GM12865 (cell line): ENCODE measurements at regions not wholly inside any gene's neighbourhood (a gene's known extent, or its start where the extent isn't known, plus 50 kb on each side); places are given as distances from the start of the nearest gene placed in this dataset.

Experiments used
- DNase-seq: peaks from one replicate; pipeline ENCODE4 v3.0.0; 2010; ENCODE audit warnings: low read depth
- H3K4me3 ChIP-seq: 2 replicates; pipeline ENCODE4 v1.5.1; 2011; ENCODE audit warnings: mild to moderate bottlenecking, low read depth, low read length, control low read depth
- CTCF ChIP-seq: IDR thresholded peaks from 2 replicates; pipeline ENCODE4 v1.5.1; 2011; ENCODE audit warnings: low read length, control low read depth, low read depth, inconsistent platforms; ENCODE audit not compliant: insufficient read depth; ENCODE audit errors: missing control alignments

GRCh38 chr14:101219896-101220703, 316.6 kb upstream of the RTL1 start:
- no peak for TF ChIP-seq CTCF
- DNase-seq: no peak
- H3K4me3 ChIP-seq: no peak overlapping the region

DNA sequence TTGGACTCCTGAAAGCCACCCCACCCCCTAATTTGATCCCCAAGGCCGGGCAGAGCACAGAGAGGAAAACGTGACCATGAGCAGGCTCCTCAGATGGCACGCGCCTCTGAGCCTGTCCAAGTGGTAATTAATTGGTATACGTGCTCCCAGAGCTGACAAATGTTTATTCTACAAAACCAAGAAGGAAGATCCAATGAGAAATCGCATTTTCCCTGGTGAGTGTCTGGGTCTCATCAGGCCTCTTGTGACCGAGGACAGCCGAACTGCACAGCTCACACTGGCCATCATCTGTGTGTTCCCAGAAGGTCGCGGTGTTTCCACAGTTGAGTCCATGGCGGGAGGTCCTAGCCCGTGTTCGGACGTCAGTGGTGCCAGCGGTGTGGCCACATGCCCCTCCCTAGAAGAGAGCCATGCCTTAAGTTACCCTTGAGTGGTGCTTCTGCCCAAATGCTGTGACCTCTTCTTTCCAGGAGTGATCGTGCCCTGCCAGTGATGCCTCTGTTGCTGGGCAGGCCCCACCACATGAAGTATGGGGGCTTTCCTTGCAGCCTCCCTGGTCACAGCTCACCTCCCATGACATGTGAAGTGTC, 317.5 kb upstream of the RTL1 start:
- TF ChIP-seq CTCF: no peak
- no peak overlapping the region for H3K4me3 ChIP-seq
- DNase-seq: no peak

DNA sequence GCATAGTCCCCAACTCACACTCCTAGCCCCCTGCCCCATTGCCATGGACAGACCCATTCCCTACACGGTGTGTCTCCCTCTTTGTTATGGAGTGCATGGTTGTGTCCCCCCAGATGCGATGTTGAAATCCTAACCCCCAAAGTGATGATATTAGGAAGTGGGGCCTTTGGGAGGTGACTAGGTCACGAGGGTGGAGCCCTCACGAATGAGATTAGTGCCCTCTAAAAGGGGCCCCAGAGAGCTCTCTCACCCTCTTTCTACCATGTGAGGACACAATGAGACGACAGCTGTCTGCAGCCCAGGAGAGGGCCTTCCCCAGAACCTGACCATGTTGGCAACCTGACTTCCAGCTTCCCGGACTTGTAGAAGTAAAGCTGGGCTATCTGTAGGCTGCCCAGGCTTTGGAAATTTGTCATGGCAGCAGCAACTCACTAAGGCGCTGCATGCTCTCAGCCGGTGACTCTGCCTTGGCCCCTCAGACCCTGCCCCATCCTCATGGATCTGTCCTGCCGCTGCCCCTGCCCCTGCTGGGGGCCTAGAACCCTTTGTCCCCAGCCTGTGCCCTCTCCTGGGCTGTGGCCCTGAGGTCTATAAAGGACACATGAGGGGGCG, 318.1 kb upstream of the RTL1 start:
- DNase-seq: no peak
- TF ChIP-seq CTCF: no peak
- H3K4me3 ChIP-seq: no peak overlapping the region

DNA sequence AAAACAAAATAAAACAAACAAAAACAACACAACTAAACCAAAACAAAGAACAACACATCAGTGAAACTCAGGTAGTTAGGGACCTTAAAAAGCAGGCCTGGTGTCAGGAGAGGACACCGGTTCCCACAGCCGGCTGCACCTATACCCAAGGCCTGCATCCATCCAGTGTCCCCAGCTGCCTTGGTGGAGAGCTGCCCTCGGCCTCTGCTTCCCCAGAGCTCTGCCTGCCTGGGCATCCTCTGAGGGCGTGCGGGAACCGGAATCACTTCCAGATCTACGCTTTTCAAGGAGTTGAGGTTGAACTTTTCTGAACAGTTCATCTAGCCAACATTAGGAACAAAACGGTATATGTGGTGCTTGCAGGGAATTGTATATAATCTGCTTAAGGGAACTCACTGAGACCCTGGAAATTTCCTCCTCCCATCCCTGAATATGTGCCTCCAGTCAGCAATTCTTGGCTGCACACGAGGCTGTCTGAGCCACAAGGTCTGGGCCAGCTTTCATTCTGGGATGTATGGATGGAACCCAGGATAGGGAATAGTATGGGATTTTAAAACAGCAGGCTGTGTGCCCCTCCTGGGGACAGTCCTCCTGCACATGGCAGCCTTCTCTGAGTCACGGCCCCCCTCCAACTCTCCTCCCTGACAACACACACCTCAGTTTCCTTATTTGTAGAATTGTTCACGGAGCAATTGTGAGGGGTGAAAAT, 319.0 kb upstream of the RTL1 start:
- no peak for TF ChIP-seq CTCF
- no peak overlapping the region for H3K4me3 ChIP-seq
- no peak for DNase-seq

- TF ChIP-seq CTCF: no peak
- H3K4me3 ChIP-seq: no peak overlapping the region
- no peak for DNase-seq
These were observed 319.6 kb upstream of the RTL1 start for GRCh38 chr14:101223127-101223526.

DNA sequence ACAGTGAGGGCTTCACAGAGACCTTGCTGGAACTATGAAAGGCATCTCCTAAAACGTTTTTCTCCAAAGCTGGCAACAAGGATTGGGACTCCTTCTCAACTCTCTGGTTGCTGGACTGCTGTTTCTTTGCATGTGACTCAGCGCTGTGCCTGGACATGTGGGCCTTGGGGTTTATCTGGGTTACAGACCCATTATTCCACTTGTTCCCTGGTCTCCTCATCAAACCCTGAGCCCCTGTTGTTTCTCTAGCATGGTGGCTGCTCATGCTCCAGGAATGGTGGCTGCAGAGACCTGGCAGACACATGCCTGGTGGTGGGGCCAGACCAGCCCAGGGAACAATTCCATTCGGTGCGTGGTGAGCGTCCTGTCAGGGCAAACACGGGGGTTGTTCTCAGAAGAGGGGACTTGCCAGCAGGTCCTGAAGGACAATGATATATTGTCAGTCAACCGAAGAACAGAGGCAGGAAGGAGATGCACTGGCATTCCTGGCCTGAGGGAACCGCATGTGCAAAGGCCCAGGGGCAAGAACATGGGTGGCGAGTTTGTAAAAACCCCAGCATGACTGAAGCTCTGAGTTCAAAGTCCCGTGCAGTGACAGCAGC, 320.1 kb upstream of the RTL1 start:
- no peak for DNase-seq
- H3K4me3 ChIP-seq: no peak overlapping the region
- no peak for TF ChIP-seq CTCF
